HS-27A (cell line): ENCODE measurements at regions not wholly inside any gene's neighbourhood (a gene's known extent, or its start where the extent isn't known, plus 50 kb on each side); places are given as distances from the start of the nearest gene placed in this dataset.

Source experiments
- DNase-seq: peaks from one replicate; pipeline ENCODE4 v3.0.0-alpha.2; 2012; ENCODE audit warnings: low read depth, missing footprints

DNA sequence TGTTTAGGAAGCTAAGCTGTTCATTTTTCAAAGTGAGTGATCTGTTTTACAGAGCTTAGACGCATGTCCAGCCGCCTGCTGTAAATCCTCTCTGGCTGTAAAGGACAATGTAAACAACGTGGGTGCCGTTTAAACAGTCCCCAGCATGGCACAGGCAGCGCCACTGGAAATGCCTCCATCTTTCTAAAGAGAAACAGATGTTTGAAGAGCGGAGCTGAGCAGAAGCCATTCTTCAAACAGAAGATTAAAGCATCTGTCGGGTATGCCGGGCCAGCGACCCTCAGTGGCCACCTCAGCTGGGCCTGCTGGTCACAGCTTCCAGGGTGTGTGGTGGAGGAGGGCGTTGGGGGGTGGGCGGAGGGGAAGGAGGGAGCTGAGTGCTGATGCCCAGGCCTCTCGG is 138.6 kb downstream of the ERMARD start:
- no peak for DNase-seq

DNA sequence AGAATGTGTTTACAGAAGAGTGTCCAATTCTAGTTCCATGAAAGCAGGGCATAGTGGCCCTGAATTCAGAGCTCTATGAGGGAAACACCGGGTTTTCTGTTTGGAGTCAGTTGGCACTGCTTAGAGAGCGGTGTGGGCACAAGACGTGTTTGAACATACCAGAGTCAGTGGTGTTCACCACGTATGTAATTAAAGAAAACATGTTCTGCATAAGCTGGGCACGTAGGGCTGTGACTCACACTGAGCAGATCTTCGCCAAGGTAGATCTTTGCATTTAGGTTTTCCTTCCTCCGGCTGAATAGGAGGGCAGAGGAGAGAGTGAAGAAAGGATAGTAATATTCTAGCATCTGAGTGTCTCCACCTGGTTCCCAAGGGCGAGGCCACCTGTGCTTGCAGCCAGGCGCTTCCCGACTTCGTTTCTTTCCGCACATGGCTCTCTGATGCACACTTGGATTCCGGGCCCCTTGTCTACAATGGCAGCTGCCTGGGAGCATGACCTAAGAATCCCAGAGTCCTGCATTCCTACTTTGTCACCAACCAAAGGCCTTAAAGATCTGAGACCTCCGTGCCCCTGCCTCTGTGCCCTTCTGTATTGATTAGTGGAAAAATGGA is 136.2 kb downstream of the ERMARD start:
- DNase-seq, result no peak

DNA sequence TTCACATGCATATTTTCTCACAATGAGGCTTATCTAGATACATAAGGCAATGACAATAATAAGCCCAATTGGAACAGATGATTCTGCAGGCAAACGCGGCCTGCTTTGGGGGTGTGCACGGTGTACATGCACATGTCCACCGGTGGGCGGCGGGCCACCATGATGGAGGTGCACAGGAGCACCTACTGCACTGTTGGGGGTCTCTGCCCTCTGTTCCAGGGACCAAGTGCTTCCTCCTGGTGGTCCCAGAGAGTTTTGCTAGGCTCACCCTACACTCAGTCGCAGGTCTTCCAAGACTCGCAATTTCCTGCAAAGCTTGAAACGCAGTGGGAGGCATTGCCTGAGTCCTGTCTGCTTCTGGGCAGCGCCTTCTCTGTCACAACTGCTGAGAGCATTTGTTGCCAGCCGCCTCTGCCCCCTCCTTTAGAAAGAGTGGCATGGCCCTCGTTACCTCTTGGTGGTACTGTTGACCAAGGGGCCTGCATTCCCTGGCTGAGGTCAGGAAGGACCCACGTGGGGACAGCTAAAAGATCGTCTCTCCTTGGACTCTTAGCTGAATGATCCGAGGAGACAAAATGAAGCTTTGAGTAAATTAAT is 135.3 kb downstream of the ERMARD start:
- DNase-seq, result no peak

DNA sequence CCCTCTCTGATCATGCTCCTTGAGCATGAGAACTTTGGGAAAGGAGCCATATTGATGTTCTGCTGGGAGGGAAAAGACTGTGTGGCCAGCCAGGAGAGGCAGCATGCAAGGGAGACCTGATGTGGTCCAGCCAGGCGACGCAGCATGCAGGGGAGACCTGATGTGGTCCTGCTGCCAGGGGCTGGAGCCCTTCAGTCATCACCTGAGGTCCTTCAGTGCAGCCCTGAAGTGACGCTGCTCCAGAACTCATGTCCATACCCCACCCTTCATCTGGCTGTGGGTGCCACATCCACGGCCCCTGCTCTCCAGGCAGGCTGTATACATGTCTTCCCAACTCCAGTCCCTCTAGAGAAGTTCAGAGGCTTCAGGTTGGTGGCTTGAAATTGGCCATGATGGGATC is 134.4 kb downstream of the ERMARD start:
- DNase-seq, result no peak

DNA sequence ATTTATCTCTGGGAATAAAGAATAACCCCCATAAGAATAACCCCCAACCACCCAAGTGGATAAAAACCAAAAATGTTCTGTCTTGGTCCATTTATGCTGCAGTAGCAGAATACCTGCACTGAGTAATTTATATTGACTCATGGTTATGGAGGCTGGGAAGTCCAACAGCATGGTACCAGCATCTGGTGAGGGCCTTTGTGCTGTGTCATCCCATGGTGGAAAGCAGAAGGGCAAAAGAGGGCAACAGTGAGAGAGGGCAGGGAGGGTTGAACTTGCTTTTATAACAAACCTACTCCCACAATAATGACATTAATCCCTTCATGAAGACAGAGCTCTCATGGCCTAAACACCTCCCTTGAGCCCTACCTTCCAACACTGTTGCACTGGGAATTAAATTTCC is 133.7 kb downstream of the ERMARD start:
- no peak for DNase-seq

DNA sequence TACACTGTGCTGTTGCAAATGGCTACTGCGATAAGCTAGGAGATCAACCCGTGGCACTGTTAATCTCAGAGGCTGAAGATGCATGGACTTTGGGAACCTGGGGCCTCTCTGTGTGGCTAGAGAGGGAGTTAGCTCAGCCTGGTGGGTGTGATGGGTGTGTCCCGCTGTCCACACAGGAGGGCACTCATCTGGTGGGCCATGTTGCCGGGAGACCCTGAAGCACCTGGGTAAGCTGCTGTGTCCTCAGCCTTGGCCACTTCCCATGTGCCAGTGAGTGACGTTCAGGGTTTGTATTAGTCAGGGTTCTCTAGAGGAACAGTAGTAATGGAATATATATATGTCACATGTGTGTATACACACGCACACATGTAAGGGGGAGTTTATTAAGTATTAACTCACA is 132.7 kb downstream of the ERMARD start:
- no peak for DNase-seq

DNA sequence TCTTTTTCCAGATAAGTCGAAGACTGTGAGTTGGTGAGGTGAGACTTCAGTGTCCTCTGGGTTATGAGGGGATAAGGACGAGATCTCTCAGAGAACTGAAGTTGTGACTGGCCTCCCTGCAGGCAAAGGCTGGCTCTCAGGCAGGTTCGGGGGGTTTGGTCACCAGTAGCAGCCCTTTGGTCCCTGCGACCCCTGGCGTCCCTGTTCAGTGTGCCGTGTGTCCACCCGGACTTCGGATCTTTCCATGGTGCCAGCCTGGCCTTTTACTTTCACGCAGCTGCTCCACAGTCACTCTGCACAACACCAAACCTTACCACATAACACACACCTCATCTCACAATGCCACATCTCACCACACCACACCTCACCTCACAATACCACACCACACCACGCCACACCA is 131.9 kb downstream of the ERMARD start:
- no peak for DNase-seq

DNA sequence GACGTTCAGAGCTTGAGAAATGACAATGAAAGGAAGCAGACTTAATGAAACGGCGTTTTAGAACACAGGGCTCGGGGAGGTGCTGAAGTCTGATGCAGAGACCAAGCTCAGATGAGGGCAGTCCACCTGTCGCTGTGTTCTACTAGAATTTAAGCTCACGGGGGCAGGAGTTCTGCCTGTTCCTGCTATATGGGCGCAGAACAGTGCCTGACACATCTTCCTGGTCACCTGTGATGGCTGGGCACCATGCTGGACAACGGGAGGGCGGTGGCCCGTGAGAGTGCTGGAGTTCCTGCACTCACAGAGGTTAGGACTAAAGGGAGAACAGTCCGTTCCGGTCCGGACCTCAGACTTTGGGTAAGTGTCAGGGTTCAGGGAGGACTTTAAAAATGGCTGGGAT is 130.6 kb downstream of the ERMARD start:
- DNase-seq, result no peak

DNA sequence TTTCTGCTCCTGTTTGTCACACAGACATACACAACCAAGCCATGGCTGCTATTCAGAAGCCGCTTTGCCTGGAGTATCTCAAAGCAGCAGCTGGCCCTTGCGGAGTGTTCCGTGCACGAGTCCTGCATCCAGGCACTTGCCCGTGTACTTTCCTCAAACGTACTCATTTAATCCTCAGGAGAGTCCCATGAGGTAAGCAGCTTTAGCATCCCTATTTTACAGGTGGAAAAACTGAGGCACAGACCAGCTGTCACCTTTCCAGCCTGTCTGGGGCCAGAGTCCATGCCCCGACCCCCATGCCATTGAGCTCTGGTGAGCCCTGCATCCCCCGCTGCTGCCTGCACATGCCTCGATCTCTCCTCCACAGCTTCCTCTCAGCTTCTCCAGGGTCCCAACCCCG is 130.0 kb downstream of the ERMARD start:
- DNase-seq, result no peak

DNA sequence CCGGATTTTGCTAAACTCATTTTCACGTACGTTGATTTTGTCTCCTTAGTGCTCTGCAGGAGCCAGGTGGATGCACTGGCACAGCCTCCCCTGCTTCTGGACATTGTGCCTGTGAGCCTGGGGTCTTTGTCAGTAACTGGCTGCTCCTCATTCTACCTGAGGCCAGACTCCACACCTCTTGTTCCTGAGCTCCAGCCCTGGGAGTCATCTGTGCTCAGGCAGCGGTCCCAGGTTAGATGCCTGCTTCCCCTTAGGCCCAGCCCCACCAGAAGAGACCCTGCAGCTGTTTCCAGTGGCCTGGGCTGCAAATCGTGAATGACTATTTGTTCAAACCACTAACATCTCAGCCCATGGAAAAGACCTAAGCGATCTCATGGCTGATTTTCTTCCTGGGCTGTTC is 129.1 kb downstream of the ERMARD start:
- no peak for DNase-seq

DNA sequence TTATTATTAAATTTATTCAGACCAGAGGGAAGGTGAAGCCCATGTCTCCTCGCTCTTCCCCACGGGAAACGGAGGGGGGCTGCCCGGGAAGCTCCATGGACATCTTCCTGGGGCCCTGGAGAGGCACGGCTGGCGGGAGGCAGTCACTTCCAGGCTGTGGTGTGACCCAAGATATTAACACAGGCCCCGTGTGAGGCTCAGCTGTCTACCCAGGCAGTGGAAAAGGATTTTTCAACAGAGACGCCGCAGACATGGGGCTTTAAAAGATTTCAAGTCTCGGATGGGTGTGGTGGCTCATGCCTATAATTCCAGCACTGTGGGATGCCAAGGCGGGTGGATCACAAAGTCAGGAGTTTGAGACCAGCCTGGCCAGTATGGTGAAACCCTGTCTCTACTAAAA is 117.9 kb downstream of the ERMARD start:
- no peak for DNase-seq

DNA sequence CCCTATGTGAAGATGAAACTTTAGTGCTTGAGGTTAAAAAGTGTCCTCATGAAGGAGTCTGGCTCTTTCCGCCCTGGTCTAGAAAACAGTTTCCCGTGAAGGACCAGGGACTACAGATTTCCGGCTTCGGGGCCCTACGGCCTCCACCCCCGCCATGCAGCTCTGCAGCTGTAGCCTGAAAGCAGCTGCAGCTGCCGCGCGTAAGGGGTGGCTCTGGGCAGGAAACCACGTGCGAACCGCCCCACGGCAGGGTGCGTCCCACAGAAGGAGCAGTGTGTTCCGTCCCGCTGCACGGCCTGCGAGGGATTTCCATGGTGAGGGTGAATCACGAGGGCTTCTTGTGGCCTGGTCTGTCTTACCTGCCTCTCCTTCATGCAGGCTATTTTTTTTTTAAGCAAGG is 117.0 kb downstream of the ERMARD start:
- no peak for DNase-seq

DNA sequence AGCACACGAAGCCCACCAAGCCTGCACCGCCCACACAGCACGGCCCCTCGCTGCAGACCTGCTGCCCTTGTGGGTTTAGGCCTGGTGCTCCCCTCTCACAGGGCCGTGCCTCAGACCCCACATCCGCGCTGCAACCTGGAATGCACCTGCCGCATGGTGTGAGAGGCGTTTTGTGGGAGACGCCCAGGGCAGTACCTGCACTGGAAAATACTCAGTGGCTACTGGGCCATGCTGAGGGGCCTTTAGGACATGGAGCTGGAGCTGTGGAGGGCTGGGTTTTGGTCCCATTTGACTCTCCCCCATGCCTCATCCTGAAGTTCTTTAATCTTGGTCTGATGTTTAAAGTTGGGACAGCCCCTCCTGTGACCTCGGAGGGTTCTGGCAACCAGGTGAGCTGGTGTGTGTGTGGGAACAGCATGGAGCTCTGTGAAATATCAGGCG is 116.3 kb downstream of the ERMARD start:
- DNase-seq, result no peak

DNA sequence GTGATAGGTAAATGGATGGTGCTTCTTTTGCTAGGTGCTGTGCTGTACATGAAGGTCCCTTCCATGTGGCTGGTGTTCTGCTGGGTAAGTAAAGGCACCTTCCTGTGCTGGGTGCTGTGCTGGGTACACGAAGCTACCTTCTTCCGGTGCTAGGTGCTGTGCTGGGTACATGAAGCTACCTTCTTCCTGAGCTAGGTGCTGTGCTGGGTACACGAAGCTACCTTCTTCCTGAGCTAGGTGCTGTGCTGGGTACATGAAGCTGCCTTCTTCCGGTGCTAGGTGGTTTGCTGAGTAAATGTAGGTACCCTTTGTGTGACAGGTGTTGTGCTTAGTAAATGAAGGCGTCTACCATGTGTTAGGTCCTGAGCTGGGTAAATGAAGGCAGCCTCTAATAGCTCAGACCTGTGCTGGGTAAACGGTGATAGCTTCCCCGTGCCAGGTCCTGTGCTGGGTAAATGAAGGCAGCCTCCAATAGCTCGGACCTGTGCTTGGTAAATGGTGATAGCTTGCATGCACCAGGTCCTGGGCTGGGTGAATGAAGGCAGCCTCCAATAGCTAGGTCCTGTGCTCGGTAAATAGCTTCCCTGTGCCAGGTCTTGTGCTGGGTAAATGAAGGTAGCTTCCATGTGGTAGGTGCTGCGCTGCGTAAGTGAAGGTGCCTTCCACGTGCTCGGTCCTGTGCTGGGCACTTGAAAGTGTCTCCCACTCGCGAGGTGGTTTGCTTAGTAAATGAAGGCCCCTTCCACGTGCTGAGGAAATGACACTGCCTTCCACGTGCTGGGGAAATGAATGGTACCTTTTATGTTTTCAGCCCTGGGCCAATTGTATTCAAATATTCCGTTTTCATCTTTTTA is 115.5 kb downstream of the ERMARD start:
- no peak for DNase-seq

DNA sequence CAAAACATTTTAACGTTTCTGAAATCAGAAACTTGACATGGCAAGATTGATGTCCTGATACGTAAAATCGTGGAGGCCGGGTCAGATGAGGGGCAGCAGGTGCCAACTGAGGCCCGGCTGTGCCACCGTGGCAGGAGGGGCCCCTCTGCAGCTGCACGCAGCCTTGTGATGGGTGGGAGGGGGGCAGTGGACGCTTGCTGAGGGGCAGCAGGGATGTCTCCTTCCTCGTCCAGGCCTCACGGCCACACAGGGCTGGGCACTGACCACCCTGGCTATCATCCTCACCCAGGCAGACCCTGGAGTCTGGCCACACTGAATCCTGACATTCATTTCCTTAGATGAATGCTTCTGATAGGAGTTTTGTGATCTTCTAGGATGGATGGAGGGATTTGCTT is 114.7 kb downstream of the ERMARD start:
- DNase-seq, result no peak

DNA sequence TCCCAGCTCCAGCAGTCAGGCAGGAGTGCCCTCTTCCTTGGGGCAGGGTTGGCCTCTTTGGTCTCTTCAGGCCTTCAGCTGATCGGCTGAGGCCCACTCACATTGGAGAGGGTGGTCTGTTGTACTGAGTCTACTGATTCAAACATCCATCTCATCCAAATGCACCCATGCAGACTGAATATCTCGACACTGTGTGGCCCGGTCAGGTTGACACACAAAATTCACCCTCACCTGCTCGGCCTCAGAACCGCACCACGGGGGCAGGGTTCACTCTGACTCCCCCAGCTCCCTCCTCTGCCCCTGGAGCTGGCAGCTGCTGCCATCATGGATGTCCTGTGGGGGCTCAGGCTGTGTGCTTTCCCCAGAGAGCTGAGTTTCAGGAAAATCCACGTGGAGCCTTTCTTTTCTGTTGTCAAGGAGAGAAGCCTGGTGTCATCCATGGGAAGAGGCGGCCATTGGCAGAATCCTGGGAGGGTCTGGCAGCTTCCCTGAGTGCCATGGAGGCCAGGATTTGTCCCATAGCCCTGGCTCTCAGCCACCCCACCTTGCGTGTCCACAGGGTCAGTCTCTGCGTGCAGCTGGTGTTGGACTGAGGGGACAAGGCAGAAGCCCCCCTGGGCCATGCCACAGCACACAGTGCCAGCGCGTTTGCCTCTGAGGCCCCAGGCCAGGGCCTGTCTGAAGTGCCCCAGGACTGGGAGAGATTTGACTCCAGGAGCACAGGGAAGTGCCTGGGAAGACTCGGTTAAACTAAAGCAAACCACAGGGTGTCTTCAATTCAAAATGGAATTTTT is 114.1 kb downstream of the ERMARD start:
- DNase-seq, result no peak

DNA sequence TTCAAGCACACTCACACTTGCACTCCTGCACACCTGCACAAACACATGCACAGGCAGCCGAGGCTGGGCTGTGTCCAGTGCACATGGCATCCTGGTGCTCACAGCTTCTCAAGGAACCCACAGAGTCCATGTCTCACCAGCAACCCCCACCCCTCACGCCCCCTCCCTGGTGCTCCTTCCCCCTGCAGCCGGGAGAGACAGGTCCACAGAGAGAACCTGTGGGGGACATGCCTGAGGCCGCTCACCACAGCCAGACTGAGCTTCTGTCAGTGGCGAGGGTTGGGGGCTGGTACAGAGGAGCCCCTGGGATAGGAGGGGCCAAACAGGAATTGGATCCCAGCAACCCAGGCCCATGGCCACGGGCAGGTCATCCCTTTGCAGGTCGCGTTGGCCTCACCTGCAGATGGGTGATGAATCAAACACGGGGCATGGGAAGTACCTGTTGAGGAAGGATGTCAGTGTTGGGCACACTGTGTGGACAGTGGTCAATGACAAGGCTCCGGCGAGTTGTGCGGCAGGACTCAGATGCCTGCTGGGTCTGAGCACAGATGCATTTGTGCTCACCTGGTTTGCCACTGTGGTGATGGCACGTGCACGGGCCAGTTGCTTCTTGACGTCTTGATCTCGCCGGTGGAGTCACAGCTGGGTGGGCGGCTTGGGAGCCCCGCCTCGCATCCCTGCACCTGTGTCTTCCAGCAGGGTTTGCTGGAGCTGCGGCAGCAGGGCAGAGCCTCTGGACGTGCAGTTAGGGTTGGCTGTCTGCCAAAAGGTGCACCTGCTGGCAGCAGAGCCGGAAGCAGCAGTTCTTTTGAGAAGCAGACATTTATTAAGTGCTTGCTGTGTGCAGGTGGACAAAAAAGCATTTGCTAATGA is 113.0 kb downstream of the ERMARD start:
- DNase-seq, result no peak

DNA sequence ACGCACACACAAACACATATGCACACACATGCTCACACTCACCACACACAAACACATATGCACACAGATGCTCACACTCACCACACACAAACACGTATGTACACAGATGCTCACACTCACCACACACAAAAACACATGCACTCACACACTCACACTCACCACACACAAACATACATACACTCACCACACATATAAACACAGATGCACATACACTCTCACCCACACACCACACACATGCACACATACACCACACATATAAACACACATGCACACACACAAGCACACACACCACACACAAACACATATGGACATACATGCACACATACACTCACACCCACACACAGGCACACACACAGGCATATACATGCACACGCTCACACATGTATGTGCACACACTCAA is 112.3 kb downstream of the ERMARD start:
- DNase-seq, result no peak

DNA sequence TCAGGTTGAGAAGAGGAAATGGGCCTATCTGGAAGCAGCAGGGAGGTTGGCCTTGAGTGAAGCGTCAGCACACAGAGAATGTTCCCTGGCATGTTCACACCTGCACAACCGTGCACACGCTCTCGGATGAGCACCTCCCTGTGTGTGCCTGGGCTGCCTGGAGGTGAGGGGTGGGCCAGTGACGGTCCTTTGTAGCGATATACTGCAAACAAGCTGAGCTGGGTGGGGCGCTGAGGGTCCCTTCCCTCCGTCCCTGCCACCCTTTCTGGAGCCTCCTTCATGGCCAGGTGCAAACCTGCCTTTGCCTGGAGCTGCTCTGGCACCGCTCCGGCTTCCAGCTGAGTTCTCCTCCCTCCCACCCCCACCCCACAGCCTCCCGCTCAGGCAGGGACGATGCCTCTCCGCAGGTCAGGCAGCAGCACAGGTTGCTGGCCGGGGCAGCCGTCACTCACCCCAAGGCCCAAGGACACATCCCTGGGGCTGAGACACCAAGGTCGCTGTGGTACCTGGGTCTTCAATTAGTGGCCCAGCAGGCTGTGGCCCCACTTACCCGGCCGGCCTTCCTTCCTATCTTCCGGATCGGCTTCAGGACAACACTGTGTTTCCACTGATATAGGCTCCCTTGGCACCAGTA is 111.6 kb downstream of the ERMARD start:
- no peak for DNase-seq

DNA sequence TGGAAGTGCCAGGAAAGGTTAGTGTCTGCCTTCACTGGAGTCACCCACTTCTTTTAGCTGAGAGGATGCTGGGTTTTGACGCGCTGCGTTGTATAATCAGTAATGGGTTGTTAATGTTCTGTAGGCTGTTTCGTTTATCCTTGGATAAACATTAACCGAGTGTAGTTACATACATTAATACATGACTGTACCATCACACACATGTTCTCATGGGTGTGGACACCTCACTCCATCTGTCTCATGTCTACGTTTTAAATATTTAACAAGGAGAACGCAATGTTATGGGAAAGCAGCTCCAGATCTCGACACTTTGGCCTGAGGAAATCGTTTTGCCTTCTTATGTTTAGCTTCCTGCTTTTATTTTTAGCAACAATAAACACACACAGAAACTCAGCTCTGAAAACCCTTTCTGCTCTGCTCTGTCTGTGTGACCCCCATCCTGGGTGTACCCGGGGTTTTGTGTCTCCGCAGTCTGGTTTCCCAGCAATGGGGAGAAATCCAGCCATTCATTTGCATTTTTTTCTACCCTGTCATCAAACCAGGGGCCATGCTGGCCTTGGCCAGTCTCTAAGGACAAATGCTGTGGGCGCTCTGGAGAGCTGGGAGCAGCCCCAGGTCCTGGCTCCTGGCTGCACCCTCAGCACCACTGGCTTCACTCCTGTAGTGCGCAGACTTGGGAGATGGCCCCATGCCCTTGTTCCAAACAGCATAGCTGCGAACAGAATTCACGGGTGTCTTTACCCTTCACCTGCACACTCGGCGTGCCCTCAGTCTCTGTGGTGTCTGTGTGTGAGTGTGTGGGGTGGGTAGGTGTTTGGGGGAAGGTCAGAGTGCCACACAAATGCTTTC is 110.8 kb downstream of the ERMARD start:
- DNase-seq, result no peak
